ENCODE measurements at regions not wholly inside any gene's neighbourhood (a gene's known extent, or its start where the extent isn't known, plus 50 kb on each side); places are given as distances from the start of the nearest gene placed in this dataset.
"Not testable (repeated sequence)": the region's sequence is repeated elsewhere in the genome, so short reads cannot be mapped to it uniquely, and the experiment has no call there.

DNA sequence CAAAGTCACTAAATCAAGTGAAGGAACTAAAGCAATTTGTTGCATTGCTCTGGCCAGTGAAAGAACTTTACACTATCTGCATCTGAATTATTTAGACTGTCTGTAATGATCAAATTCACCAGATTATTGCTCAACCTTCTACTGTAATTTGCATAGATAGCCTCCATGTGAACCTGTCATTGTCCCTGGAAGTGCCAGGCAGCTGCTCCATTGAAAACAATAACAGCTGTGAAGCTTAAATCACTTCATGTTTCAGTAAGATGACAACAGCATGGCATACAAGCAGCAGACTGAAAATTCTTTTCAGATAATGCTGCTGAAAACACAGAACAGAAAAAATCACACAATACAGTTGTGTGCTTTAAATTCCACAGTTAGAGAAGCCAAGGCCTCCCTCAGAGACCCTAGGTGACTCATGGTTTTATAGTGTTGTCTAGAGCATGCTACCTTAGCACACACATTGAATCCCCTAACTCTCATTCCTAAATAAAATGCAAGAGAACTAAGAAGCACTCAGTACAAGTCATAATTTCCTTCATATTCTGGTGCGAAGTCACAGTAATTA, 248.9 kb downstream of the TPBG start:
- H3K9me3 ChIP-seq (ENCODE audit: insufficient read depth, low read depth, low read length): no peaks in the 10 kb centered on the region
- WGBS: 100% methylated on average over 1 of the region's 1 CpG

DNA sequence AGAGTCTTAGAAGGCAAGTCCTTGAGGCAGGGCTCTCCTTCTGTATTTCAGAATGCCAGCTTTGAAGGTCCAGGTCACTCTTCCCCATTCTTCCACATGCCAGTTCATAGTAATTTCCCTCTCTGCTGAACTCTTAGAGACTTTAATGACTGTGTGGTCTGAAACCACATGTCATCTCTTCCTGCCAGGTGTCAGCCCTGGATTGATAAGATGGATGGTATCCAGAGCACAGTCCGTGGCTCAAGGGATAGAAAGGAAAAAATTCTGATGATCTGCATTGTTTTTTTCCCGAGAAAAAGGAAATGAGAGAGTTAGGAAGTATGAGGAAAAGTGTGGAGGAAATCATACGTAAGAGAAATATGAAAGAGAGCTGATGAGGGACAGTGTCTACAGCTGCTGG, 250.9 kb downstream of the TPBG start:
- no peaks in the 10 kb centered on the region for H3K36me3 ChIP-seq (ENCODE audit: insufficient read depth, low read length)
- H3K9ac ChIP-seq (ENCODE audit: low read depth, low read length): no peak overlapping the region
- H3K4me3 ChIP-seq (ENCODE audit: low read length): no peak overlapping the region
- WGBS: 91% methylated on average over 3 of the region's 3 CpGs
- H3K27ac ChIP-seq (ENCODE audit: low read depth, low read length): no peak overlapping the region
- peaks cover 4% of the 10 kb centered on the region; the same call in 1 of the 2 replicates for H3K4me1 ChIP-seq (ENCODE audit: insufficient read depth, low read length)
- no peaks in the 10 kb centered on the region for H3K9me3 ChIP-seq (ENCODE audit: insufficient read depth, low read depth, low read length)
- no peaks in the 10 kb centered on the region for H3K27me3 ChIP-seq (ENCODE audit: insufficient read depth, low read length)

More for the DNA sequence above, 248.9 kb downstream of the TPBG start:
- Histone ChIP-seq H3K4me3 (ENCODE audit: low read length) (no peak overlapping the region), H3K27me3 (ENCODE audit: insufficient read depth, low read length) (no peaks in the 10 kb centered on the region), H3K4me1 (ENCODE audit: insufficient read depth, low read length) (peaks cover 12% of the 10 kb centered on the region; the same call in 1 of the 2 replicates), H3K36me3 (ENCODE audit: insufficient read depth, low read length) (no peaks in the 10 kb centered on the region), H3K27ac (ENCODE audit: low read depth, low read length) (no peak overlapping the region), H3K9ac (ENCODE audit: low read depth, low read length) (no peak overlapping the region)

DNA sequence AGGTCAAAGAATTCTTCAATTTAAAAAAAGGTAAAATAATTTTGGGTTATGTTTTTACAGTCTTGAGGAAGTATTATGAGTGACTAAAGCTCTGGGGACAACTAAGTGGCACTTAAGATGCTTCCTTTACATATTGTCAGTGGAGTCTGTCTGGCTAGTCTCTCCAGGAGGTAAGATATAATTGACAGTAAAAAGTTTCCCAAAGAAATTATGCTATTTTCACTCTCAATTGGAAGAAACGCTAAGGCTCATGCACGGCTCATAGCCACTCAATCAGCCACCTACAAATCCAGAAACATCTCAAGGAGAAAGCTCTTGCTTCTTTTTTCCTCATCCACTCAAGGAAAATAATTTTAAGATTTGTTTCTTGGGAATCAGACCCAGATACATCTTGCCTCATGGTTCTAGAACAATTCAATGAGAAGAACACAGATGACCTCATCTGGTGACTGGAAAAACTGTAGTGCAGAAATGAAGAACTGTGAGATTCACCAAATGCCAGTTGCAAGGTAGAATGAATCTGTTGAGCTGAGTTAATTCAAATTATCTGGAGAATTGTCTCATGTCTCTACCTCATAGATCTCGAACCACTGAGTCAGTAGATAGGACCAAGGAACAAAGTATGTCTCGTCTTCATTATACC, 252.9 kb downstream of the TPBG start:
- Histone ChIP-seq H3K27me3 (ENCODE audit: insufficient read depth, low read length) (no peaks in the 10 kb centered on the region), H3K4me1 (ENCODE audit: insufficient read depth, low read length) (peaks cover 4% of the 10 kb centered on the region; the same call in 1 of the 2 replicates), H3K9me3 (ENCODE audit: insufficient read depth, low read depth, low read length) (no peaks in the 10 kb centered on the region), H3K36me3 (ENCODE audit: insufficient read depth, low read length) (no peaks in the 10 kb centered on the region), H3K9ac (ENCODE audit: low read depth, low read length) (no peak overlapping the region), H3K4me3 (ENCODE audit: low read length) (no peak overlapping the region), H3K27ac (ENCODE audit: low read depth, low read length) (no peak overlapping the region)
- WGBS: 96% methylated on average over 4 of the region's 4 CpGs

DNA sequence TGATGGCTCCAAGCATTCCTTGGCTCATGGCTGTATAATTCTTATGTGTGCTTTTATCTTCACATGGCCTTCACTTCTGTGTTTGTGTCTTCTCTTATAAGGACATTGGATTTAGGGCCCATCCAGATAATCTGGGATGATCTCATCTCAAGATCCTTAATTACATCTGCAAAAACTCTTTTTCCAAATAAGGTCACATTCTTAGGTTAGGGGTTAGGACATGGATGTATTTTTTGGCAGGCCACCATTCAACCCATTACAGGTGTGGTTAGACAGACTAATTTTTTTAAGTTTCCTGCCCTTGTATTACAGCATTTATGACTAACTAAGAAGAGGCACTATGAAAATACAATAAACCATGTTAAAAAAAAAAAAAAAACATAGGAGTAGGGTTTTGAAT, 254.0 kb downstream of the TPBG start:
- no peaks in the 10 kb centered on the region for H3K9me3 ChIP-seq (ENCODE audit: insufficient read depth, low read depth, low read length)
- no peak overlapping the region for H3K9ac ChIP-seq (ENCODE audit: low read depth, low read length)
- no peak overlapping the region for H3K27ac ChIP-seq (ENCODE audit: low read depth, low read length)
- no peaks in the 10 kb centered on the region; the same call in 1 of the 2 replicates for H3K4me1 ChIP-seq (ENCODE audit: insufficient read depth, low read length)
- no peaks in the 10 kb centered on the region for H3K36me3 ChIP-seq (ENCODE audit: insufficient read depth, low read length)
- no peaks in the 10 kb centered on the region for H3K27me3 ChIP-seq (ENCODE audit: insufficient read depth, low read length)
- no peak overlapping the region for H3K4me3 ChIP-seq (ENCODE audit: low read length)

DNA sequence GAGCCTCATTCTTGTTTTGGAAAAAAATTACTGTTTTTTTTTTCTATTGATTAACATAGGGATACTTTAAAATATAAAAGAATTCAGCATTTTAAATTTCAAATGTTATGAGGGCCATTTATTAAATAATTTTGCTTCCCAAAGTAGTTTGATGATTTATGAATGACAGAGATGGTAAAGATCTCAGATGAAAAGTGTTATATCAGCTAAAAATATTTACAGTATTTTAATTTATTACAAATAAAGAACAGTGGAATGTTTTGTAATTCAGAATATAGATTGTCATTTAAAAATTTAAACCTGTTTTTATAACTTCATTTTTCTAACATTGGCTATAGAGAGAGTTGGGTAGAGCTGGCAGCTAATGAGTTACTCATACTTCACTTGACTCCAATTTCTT, 256.0 kb downstream of the TPBG start:
- Histone ChIP-seq H3K27me3 (ENCODE audit: insufficient read depth, low read length) (no peaks in the 10 kb centered on the region), H3K4me3 (ENCODE audit: low read length) (no peak overlapping the region), H3K4me1 (ENCODE audit: insufficient read depth, low read length) (no peaks in the 10 kb centered on the region), H3K9ac (ENCODE audit: low read depth, low read length) (no peak overlapping the region), H3K36me3 (ENCODE audit: insufficient read depth, low read length) (no peaks in the 10 kb centered on the region), H3K27ac (ENCODE audit: low read depth, low read length) (no peak overlapping the region), H3K9me3 (ENCODE audit: insufficient read depth, low read depth, low read length) (no peaks in the 10 kb centered on the region)

DNA sequence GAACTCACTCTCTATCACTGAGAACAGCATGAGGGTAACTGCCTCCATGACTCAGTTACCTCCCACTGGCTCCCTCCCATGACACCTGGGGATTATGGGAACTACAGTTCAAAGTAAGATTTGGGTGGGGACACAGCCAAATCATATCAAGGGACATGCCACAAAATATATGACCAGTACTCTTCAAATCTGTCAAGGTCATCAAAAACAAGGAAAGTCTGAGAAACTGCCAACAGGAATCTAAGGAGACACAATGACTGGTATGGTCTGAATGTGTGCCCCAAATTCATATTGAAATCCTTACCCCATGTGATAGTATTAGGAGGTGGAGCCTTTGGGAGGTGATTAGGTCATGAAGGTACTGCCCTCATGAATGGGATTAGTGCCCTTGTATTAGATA, 258.8 kb downstream of the TPBG start:
- Histone ChIP-seq H3K4me3 (ENCODE audit: low read length) (no peak overlapping the region), H3K27ac (ENCODE audit: low read depth, low read length) (no peak overlapping the region), H3K9ac (ENCODE audit: low read depth, low read length) (no peak overlapping the region), H3K9me3 (ENCODE audit: insufficient read depth, low read depth, low read length) (no peaks in the 10 kb centered on the region), H3K36me3 (ENCODE audit: insufficient read depth, low read length) (no peaks in the 10 kb centered on the region), H3K4me1 (ENCODE audit: insufficient read depth, low read length) (no peaks in the 10 kb centered on the region), H3K27me3 (ENCODE audit: insufficient read depth, low read length) (no peaks in the 10 kb centered on the region)

DNA sequence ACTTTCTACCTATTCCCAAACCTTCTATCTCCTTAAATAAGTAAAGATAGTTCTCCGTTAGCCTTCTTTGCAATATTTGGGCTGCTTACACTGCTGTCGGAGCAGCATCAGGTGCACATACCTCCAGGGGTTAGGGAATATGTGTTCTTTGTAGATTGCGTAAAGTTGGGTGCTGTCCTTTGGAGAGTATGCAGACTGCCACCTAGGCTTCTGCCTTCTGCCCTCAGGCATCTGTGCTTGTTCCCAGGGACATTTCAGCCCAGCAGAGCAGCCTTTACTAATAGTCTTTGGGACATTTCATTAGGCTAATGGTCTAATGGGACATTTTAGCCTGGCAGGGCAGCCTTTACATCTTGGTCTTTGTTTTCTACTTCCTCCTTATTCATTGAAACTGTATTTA, 260.6 kb downstream of the TPBG start:
- Histone ChIP-seq H3K4me3 (ENCODE audit: low read length) (no peak overlapping the region), H3K27ac (ENCODE audit: low read depth, low read length) (no peak overlapping the region), H3K9ac (ENCODE audit: low read depth, low read length) (no peak overlapping the region), H3K4me1 (ENCODE audit: insufficient read depth, low read length) (no peaks in the 10 kb centered on the region), H3K36me3 (ENCODE audit: insufficient read depth, low read length) (no peaks in the 10 kb centered on the region), H3K27me3 (ENCODE audit: insufficient read depth, low read length) (no peaks in the 10 kb centered on the region), H3K9me3 (ENCODE audit: insufficient read depth, low read depth, low read length) (no peaks in the 10 kb centered on the region)
- 89% methylated on average over 3 of the region's 3 CpGs for WGBS

DNA sequence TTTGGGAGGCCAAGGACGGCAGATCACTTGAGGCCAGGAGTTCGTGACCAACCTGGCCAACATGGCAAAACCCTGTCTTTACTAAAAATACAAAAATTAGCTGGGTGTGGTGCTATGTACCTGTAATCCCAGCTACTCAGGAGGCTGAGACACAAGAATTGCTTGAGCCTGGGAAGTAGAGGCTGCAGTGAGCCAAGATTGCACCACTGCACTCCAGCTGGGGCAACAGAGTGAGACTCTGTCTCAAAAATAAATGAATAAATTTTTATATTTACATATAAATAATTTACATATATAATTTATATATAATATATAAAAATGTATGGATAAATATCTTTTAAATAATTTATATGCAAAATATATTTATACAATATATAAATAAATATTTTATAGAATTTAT, 263.3 kb downstream of the TPBG start:
- not testable (repeated sequence) for H3K4me3 ChIP-seq (ENCODE audit: low read length); H3K4me1 ChIP-seq (ENCODE audit: insufficient read depth, low read length); H3K27ac ChIP-seq (ENCODE audit: low read depth, low read length); H3K36me3 ChIP-seq (ENCODE audit: insufficient read depth, low read length); H3K9me3 ChIP-seq (ENCODE audit: insufficient read depth, low read depth, low read length); H3K27me3 ChIP-seq (ENCODE audit: insufficient read depth, low read length); H3K9ac ChIP-seq (ENCODE audit: low read depth, low read length)
- 97% methylated on average over 2 of the region's 2 CpGs for WGBS

DNA sequence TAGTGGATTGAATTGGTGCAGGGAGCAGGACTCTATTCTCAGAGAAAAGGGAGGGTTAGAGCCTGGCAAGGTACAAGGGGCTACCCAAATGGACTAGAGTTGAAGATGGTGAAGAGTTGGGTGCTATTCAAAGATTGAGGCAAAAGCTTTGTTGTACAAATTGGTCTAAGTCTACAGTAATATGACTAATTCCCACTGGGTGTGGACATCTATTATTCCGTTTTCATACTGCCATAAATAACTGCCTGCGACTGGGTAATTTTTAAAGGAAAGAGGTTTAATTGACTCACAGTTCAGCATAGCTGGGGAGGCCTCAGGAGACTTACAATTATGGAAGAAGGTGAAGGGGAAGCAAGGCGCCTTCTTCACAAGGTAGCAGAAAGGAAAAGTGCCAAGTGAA, 266.3 kb downstream of the TPBG start:
- H3K9me3 ChIP-seq (ENCODE audit: insufficient read depth, low read depth, low read length): no peaks in the 10 kb centered on the region
- H3K36me3 ChIP-seq (ENCODE audit: insufficient read depth, low read length): no peaks in the 10 kb centered on the region
- no peak overlapping the region for H3K9ac ChIP-seq (ENCODE audit: low read depth, low read length)
- H3K27me3 ChIP-seq (ENCODE audit: insufficient read depth, low read length): no peaks in the 10 kb centered on the region
- H3K27ac ChIP-seq (ENCODE audit: low read depth, low read length): no peak overlapping the region
- no peaks in the 10 kb centered on the region for H3K4me1 ChIP-seq (ENCODE audit: insufficient read depth, low read length)
- H3K4me3 ChIP-seq (ENCODE audit: low read length): no peak overlapping the region
- 86% methylated on average over 3 of the region's 3 CpGs for WGBS

DNA sequence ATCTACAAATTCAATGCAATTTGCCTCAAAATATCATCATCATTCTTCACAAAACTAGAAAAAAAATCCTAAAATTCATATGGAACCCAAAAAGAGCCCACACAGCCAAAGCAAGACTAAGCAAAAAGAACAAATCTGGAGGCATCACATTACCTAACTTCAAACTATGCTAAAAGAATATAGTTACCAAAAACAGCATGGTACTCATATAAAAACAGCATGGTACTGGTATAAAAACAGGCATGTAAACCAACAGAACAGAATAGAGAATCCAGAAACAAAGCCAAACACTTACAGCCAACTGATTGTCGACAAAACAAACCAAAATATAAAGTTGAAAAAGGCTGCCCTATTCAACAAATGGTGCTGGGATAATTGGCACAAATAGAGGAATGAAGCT, 278.1 kb downstream of the TPBG start:
- H3K27ac ChIP-seq (ENCODE audit: low read depth, low read length): no peak overlapping the region
- H3K9ac ChIP-seq (ENCODE audit: low read depth, low read length): no peak overlapping the region
- H3K9me3 ChIP-seq (ENCODE audit: insufficient read depth, low read depth, low read length): peaks cover 11% of the 10 kb centered on the region; the same call in 1 of the 2 replicates
- no peaks in the 10 kb centered on the region for H3K4me1 ChIP-seq (ENCODE audit: insufficient read depth, low read length)
- H3K27me3 ChIP-seq (ENCODE audit: insufficient read depth, low read length): no peaks in the 10 kb centered on the region
- no peak overlapping the region for H3K4me3 ChIP-seq (ENCODE audit: low read length)
- 100% methylated on average over 1 of the region's 1 CpG for WGBS
- no peaks in the 10 kb centered on the region for H3K36me3 ChIP-seq (ENCODE audit: insufficient read depth, low read length)

DNA sequence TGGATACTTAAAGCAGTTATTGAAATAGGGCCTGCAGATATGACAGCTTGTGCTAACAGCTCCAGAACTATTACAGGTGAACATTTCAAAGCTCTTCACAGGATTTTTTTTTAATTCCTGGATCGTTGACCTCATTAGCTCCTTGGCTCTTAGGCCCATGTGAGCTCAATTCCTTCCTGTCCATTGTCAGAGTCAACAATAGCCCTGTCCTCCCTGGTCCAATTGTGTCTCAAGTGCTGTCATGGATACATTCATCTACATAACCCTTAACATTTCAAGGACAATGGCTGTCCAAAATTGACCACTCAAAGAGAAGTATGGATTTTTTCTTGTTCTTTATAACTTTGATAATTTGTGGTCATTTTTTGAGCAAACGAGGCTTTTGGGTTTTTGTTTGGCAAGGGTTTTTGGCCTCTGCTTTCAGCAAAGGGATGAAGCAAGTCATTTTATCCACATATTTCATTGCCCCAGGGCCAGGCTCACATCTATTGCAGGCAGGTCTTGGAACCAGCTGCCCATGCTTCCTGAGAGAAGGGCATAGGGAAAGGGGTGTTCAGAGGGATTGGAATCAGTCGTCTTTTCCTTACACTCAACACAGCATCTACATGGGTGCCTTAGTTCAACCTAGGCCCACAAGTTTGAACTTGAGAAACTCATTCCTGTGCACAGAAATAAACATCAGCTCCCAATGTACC, 282.1 kb downstream of the TPBG start:
- Histone ChIP-seq H3K36me3 (ENCODE audit: insufficient read depth, low read length) (no peaks in the 10 kb centered on the region), H3K27ac (ENCODE audit: low read depth, low read length) (no peak overlapping the region), H3K4me3 (ENCODE audit: low read length) (no peak overlapping the region), H3K9ac (ENCODE audit: low read depth, low read length) (no peak overlapping the region), H3K9me3 (ENCODE audit: insufficient read depth, low read depth, low read length) (no peaks in the 10 kb centered on the region), H3K4me1 (ENCODE audit: insufficient read depth, low read length) (no peaks in the 10 kb centered on the region), H3K27me3 (ENCODE audit: insufficient read depth, low read length) (no peaks in the 10 kb centered on the region)
- WGBS: 79% methylated on average over 3 of the region's 3 CpGs
